Bronchial epithelial cell (primary cell): ENCODE measurements at regions not wholly inside any gene's neighbourhood (a gene's known extent, or its start where the extent isn't known, plus 50 kb on each side); places are given as distances from the start of the nearest gene placed in this dataset.

Experiments used
- DNase-seq: peaks from one replicate; pipeline ENCODE4 v3.0.0-alpha.2; 2010; ENCODE audit warnings: low read depth
- FAIRE-seq: peaks from 2 replicates; lab custom pipeline; 2011; peaks lifted over from hg19 to GRCh38; lab: Jason Lieb, UNC
- H3K27me3 ChIP-seq: 2 replicates; pipeline ENCODE4 v1.5.1; 2011; ENCODE audit warnings: low read length; ENCODE audit not compliant: control insufficient read depth, insufficient read depth
- H3K36me3 ChIP-seq: 2 replicates; pipeline ENCODE4 v1.5.1; 2011; ENCODE audit warnings: low read length; ENCODE audit not compliant: control insufficient read depth, insufficient read depth
- H3K4me3 ChIP-seq: 2 replicates; pipeline ENCODE4 v1.5.1; 2011; ENCODE audit warnings: mild to moderate bottlenecking, low read depth, low read length, control low read depth
- CTCF ChIP-seq: IDR thresholded peaks from 2 replicates; pipeline ENCODE4 v1.5.1; 2011; ENCODE audit warnings: mild to moderate bottlenecking, moderate library complexity, low read length, control low read depth, inconsistent platforms; ENCODE audit not compliant: insufficient read depth, severe bottlenecking

DNA sequence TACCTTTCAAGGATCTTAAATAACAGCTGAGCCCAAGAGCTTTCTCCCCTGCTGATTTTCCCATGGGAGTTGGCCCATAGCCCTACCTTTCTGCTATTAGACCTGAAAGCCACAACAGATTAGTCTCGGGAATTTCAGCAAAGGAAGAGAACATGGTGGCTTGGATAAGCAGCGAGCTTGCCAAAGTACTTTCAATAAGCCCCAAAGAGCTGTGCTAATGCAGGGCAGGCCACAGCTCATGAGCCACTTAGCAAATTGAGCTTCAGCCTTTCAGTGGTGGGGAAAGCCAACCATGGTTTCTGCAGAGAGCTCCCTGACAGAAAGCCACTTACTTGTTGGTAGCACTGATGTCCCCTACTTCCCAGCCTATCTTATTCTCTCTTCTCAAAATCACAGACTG, 217.8 kb upstream of the IRX5 start:
- Histone ChIP-seq H3K4me3 (no peak overlapping the region), H3K36me3 (no peaks in the 10 kb centered on the region), H3K27me3 (no peaks in the 10 kb centered on the region)
- no peak for DNase-seq
- no peak for TF ChIP-seq CTCF
- FAIRE-seq, result no peak

DNA sequence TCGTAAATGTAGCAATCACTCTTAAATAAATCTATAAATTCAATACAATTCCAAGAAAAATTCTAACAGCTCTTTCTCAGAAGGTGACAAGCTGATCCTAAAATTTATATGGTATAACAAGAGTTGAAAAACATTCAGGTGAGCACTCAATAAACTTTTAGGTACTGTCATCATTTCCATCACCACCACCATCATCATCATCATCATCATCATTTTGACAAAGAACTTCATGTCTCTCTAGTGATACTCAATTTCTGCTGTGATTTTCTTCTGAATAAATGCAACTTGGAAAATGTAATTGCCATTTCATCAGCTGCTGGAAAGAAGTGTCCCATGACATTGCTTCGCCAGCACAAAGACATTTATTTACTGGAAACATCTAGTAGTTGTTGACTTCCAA, 222.9 kb upstream of the IRX5 start:
- no peak for TF ChIP-seq CTCF

GRCh38 chr16:54706406-54706805, 224.3 kb upstream of the IRX5 start:
- H3K36me3 ChIP-seq, result no peaks in the 10 kb centered on the region
- FAIRE-seq (no peak), DNase-seq (no peak)
- no peak for TF ChIP-seq CTCF
- no peaks in the 10 kb centered on the region for H3K27me3 ChIP-seq
- H3K4me3 ChIP-seq, result no peak overlapping the region

More for the DNA sequence above, 222.9 kb upstream of the IRX5 start:
- Histone ChIP-seq H3K27me3 (no peaks in the 10 kb centered on the region), H3K36me3 (no peaks in the 10 kb centered on the region), H3K4me3 (no peak overlapping the region)
- no peak for FAIRE-seq
- DNase-seq, result no peak

GRCh38 chr16:54703339-54703738, 227.3 kb upstream of the IRX5 start:
- H3K27me3 ChIP-seq, result no peaks in the 10 kb centered on the region
- FAIRE-seq, result no peak
- no peak overlapping the region for H3K4me3 ChIP-seq
- DNase-seq, result no peak
- H3K36me3 ChIP-seq, result no peaks in the 10 kb centered on the region
- no peak for TF ChIP-seq CTCF

DNA sequence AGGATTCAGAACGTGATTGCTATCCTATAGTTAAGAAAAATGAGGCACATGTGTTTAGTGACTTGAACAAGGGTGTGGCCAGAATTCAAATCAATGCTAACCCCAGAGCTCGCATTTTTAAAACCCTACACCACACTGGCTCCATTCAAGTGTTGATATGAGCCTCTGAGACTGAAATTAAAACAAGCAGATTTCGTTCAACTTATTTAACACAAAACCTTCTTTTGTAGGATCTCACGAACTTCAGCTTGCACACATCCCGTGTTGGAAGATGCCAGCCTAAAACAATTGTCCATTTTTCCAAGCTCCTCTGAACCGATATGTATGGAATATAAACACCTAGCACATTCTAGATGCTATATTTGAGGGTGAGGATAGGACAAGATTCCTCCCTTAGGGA, 231.0 kb upstream of the IRX5 start:
- no peak for TF ChIP-seq CTCF
- FAIRE-seq (no peak), DNase-seq (no peak)
- Histone ChIP-seq H3K36me3 (no peaks in the 10 kb centered on the region), H3K27me3 (no peaks in the 10 kb centered on the region), H3K4me3 (no peak overlapping the region)

GRCh38 chr16:54697677-54698076, 233.0 kb upstream of the IRX5 start:
- no peaks in the 10 kb centered on the region for H3K27me3 ChIP-seq
- FAIRE-seq (no peak), DNase-seq (no peak)
- TF ChIP-seq CTCF, result no peak
- no peak overlapping the region for H3K4me3 ChIP-seq
- H3K36me3 ChIP-seq, result no peaks in the 10 kb centered on the region
